ENCODE measurements at regions not wholly inside any gene's neighbourhood (a gene's known extent, or its start where the extent isn't known, plus 50 kb on each side); places are given as distances from the start of the nearest gene placed in this dataset.

- DNase-seq (ENCODE audit: low read depth) = no peak
Observed at GRCh38 chr15:69830430-69830829, 267.3 kb downstream of the TLE3 start.

GRCh38 chr15:69830876-69831275 is 266.8 kb downstream of the TLE3 start:
- no peak overlapping the region for H3K4me3 ChIP-seq (ENCODE audit: low read depth, low read length)
- DNase-seq (ENCODE audit: low read depth) = no peak
- TF ChIP-seq CTCF (IDR thresholded peaks at IDR 0.05; ENCODE audit: insufficient read depth, low read length) = no peak

More at GRCh38 chr15:69830430-69830829, 267.3 kb downstream of the TLE3 start:
- no peak for TF ChIP-seq CTCF (IDR thresholded peaks at IDR 0.05; ENCODE audit: insufficient read depth, low read length)
- H3K4me3 ChIP-seq (ENCODE audit: low read depth, low read length) = no peak overlapping the region

- no peak for TF ChIP-seq CTCF (IDR thresholded peaks at IDR 0.05; ENCODE audit: insufficient read depth, low read length)
- H3K4me3 ChIP-seq (ENCODE audit: low read depth, low read length) = no peak overlapping the region
- no peak for DNase-seq (ENCODE audit: low read depth)
Observed at GRCh38 chr15:69834267-69834666, 263.4 kb downstream of the TLE3 start.

- DNase-seq (ENCODE audit: low read depth) = no peak
- H3K4me3 ChIP-seq (ENCODE audit: low read depth, low read length) = no peak overlapping the region
- TF ChIP-seq CTCF (IDR thresholded peaks at IDR 0.05; ENCODE audit: insufficient read depth, low read length) = no peak
Observed at GRCh38 chr15:69834761-69835160, 263.0 kb downstream of the TLE3 start.

- H3K4me3 ChIP-seq (ENCODE audit: low read depth, low read length) = no peak overlapping the region
- no peak for TF ChIP-seq CTCF (IDR thresholded peaks at IDR 0.05; ENCODE audit: insufficient read depth, low read length)
- no peak for DNase-seq (ENCODE audit: low read depth)
Observed at GRCh38 chr15:69836048-69836447, 261.7 kb downstream of the TLE3 start.

GRCh38 chr15:69836526-69837230 is 261.0 kb downstream of the TLE3 start:
- DNase-seq (ENCODE audit: low read depth) = no peak
- no peak for TF ChIP-seq CTCF (IDR thresholded peaks at IDR 0.05; ENCODE audit: insufficient read depth, low read length)
- no peak overlapping the region for H3K4me3 ChIP-seq (ENCODE audit: low read depth, low read length)

- no peak for TF ChIP-seq CTCF (IDR thresholded peaks at IDR 0.05; ENCODE audit: insufficient read depth, low read length)
- H3K4me3 ChIP-seq (ENCODE audit: low read depth, low read length) = no peak overlapping the region
Observed at GRCh38 chr15:69838338-69838737, 259.4 kb downstream of the TLE3 start.

More at GRCh38 chr15:69838338-69838737, 259.4 kb downstream of the TLE3 start:
- no peak for DNase-seq (ENCODE audit: low read depth)
